BLaER1 (cell line): ENCODE measurements at regions not wholly inside any gene's neighbourhood (a gene's known extent, or its start where the extent isn't known, plus 50 kb on each side); places are given as distances from the start of the nearest gene placed in this dataset.

ENCODE experiments used
- H3K27ac ChIP-seq: shearing (Covaris generic); formaldehyde crosslinking; 2 replicates; pipeline ENCODE4 v1.8.1; 2022
- H3K27me3 ChIP-seq: shearing (Covaris generic); formaldehyde crosslinking; 2 replicates; pipeline ENCODE4 v1.8.1; 2022
- H3K36me3 ChIP-seq: shearing (Covaris generic); formaldehyde crosslinking; 2 replicates; pipeline ENCODE4 v1.8.1; 2022
- H3K4me1 ChIP-seq: shearing (Covaris generic); formaldehyde crosslinking; 2 replicates; pipeline ENCODE4 v1.8.1; 2022
- H3K4me2 ChIP-seq: shearing (Covaris generic); formaldehyde crosslinking; 2 replicates; pipeline ENCODE4 v1.8.1; 2022
- H3K4me3 ChIP-seq: shearing (Covaris generic); formaldehyde crosslinking; 2 replicates; pipeline ENCODE4 v1.8.1; 2022
- H3K9ac ChIP-seq: shearing (Covaris generic); formaldehyde crosslinking; 2 replicates; pipeline ENCODE4 v1.8.1; 2022
- H3K9me3 ChIP-seq: shearing (Covaris generic); formaldehyde crosslinking; 2 replicates; pipeline ENCODE4 v1.8.1; 2022
- H4K20me1 ChIP-seq: shearing (Covaris generic); formaldehyde crosslinking; 2 replicates; pipeline ENCODE4 v1.8.1; 2022
- Cebpa-rat ChIP-seq: shearing (Covaris generic); IDR thresholded peaks from 2 replicates; pipeline ENCODE4 v1.8.1; 2022

DNA sequence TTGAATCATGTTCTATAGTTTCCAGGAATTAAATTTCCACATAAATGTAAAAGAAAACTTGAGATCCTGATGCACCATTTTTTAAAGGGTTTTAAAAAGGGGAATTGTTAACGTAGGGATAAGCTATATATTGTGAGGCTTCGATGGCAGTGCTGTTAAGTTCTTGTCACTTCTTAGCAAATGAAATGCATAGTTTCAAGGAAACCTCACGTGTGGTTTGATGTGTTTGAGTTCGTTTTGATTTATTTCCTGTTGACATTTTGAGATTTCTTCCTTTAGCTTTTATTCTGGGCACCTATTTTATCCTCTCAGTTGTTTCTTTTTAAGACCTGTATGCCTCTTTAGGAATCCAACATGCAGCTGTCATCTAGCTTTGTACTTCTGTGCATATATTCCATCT, 301.0 kb downstream of the DOCK8 start:
- no peak for TF ChIP-seq Cebpa-rat
- peaks cover 10% of the 10 kb centered on the region for H3K9me3 ChIP-seq
- H3K27me3 ChIP-seq, result no peaks in the 10 kb centered on the region
- H3K9ac ChIP-seq, result no peak overlapping the region
- H3K4me2 ChIP-seq, result peak overlapping the region; percentile 40
- no peak overlapping the region for H3K27ac ChIP-seq
- no peaks in the 10 kb centered on the region for H4K20me1 ChIP-seq
- peaks cover 11% of the 10 kb centered on the region for H3K4me1 ChIP-seq
- no peaks in the 10 kb centered on the region for H3K36me3 ChIP-seq
- no peak overlapping the region for H3K4me3 ChIP-seq

DNA sequence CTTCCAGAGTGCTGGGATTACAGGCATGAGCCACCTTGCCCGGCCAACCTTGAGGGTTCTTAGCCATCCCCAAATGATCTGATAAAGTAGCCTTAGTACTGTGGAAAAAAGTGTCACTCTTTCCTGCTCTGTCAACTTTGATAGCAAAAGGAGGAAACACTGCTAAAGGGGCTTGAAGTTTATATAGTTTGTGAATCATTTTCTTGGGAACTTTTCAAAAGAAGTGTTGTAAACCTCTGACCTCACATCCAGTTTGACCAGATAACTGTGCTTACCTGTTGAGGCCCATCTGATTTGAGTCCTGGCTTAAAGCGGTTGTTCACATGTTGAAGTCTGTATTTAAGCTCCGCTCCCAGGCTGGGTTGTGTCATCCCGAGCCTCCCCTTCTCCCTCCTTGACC, 303.3 kb downstream of the DOCK8 start:
- Histone ChIP-seq H4K20me1 (no peaks in the 10 kb centered on the region), H3K4me3 (no peak overlapping the region), H3K9me3 (peaks cover 10% of the 10 kb centered on the region), H3K4me2 (no peak overlapping the region), H3K27me3 (no peaks in the 10 kb centered on the region), H3K27ac (no peak overlapping the region), H3K36me3 (no peaks in the 10 kb centered on the region), H3K4me1 (peaks cover 11% of the 10 kb centered on the region), H3K9ac (no peak overlapping the region)
- TF ChIP-seq Cebpa-rat, result no peak

DNA sequence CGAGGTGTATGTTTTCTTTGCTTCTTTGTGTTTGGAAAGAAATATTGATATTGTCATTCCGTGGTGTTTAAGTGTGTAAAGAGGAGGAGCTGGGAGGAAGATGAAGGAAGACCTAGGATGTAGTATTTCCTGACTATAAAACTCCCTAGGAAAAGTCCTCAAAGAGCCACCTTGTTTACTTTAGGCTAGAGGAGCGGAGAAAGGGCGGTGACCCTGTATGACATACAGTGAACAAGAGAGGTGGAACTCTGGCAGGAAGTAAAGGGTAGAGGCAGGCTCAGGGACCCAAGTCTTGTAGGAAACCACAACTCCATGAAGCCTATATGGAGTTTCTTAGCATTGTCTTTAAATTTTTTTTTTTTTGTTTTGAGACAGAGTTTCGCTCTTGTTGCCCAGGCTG, 303.9 kb downstream of the DOCK8 start:
- H3K9ac ChIP-seq, result no peak overlapping the region
- no peak overlapping the region for H3K27ac ChIP-seq
- no peak overlapping the region for H3K4me2 ChIP-seq
- H3K4me3 ChIP-seq, result no peak overlapping the region
- H3K36me3 ChIP-seq, result no peaks in the 10 kb centered on the region
- H4K20me1 ChIP-seq, result no peaks in the 10 kb centered on the region
- no peaks in the 10 kb centered on the region for H3K27me3 ChIP-seq
- H3K9me3 ChIP-seq, result peaks cover 10% of the 10 kb centered on the region
- TF ChIP-seq Cebpa-rat, result no peak
- peaks cover 11% of the 10 kb centered on the region for H3K4me1 ChIP-seq

DNA sequence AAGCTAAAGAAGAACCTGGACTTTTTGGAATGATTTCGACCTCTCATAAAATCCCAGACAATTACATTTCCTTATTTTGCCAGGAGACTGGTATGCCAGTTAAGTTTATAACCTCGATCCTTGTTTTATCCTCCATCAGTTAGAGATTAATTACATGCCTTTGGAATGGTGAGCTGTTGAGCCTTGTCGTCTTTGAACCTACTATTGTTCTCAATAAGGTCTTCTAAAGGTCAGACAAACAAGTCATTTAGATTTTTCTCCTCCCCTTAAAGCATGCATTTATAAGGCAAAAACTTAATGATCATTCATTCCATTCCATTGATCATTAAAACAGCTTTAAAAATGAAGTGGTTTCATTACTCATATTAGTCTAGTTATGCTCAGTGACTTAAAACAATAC, 304.9 kb downstream of the DOCK8 start:
- peaks cover 6% of the 10 kb centered on the region for H3K9me3 ChIP-seq
- H3K4me1 ChIP-seq, result peaks cover 11% of the 10 kb centered on the region
- TF ChIP-seq Cebpa-rat, result no peak
- no peaks in the 10 kb centered on the region for H4K20me1 ChIP-seq
- no peak overlapping the region for H3K27ac ChIP-seq
- H3K9ac ChIP-seq, result no peak overlapping the region
- no peak overlapping the region for H3K4me3 ChIP-seq
- no peaks in the 10 kb centered on the region for H3K27me3 ChIP-seq
- H3K36me3 ChIP-seq, result no peaks in the 10 kb centered on the region
- no peak overlapping the region for H3K4me2 ChIP-seq

DNA sequence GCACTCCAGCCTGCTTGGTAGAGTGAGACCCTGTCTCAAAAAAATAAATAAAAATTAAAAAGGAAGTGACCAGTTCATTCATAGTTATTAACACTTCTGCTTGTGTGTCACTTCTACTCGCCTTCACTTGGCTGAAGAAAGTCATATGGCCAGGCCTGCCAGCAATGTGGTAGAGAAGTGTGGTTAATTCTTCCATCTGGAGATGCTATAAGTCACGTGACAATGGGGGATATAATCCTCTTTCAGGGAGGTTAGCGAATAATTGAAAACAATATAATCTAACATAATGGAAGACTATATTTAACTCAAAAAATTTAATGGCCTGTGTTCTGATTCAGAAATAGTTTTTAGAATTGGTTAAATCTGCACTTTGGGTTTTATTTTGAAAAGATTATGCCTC, 305.6 kb downstream of the DOCK8 start:
- TF ChIP-seq Cebpa-rat, result no peak
- Histone ChIP-seq H3K36me3 (no peaks in the 10 kb centered on the region), H3K27ac (no peak overlapping the region), H4K20me1 (no peaks in the 10 kb centered on the region), H3K9me3 (no peaks in the 10 kb centered on the region), H3K27me3 (no peaks in the 10 kb centered on the region), H3K4me2 (no peak overlapping the region), H3K9ac (no peak overlapping the region), H3K4me1 (peaks cover 11% of the 10 kb centered on the region), H3K4me3 (no peak overlapping the region)

DNA sequence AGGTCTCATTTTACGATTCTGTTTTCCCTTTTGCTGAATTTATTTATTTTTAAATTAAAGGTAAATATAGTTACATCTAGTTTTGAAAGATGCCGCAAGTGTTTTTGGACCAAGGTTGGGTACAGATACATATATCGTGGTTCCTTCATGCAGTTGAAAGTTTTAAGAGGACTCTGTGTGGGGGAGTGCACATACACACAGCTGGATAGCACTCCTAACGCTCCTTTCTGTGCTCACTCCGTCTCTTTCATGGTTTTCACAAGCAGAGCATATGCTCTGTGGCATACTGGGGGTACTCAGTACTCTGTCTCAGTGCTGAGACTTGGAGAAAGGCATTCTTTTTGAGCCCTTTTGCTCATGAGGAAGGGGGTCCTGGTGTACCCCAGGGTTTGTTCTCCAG, 307.5 kb downstream of the DOCK8 start:
- Histone ChIP-seq H3K27ac (no peak overlapping the region), H3K4me3 (no peak overlapping the region), H3K27me3 (no peaks in the 10 kb centered on the region), H3K9me3 (no peaks in the 10 kb centered on the region), H3K4me1 (no peaks in the 10 kb centered on the region), H3K9ac (no peak overlapping the region), H4K20me1 (no peaks in the 10 kb centered on the region), H3K36me3 (no peaks in the 10 kb centered on the region), H3K4me2 (no peak overlapping the region)
- no peak for TF ChIP-seq Cebpa-rat

DNA sequence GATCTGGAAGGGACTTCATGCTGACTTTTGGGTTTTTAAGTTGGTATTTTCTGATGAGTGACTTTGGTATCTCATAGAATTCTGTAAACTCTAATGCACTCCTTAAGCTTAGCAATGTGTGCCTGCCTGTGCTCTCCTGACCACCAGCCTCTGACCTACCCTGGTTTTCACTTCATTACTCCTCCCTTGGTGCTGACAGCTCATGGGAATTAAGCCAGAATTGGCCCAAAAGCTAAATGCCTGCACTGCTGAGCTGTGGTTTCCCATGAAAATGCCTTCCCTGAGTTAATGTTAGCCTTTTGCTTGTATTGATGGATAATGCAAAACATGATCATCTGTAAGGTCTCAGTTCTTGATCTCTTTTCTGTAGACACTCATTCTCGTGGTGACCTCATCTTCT, 308.0 kb downstream of the DOCK8 start:
- no peak for TF ChIP-seq Cebpa-rat
- Histone ChIP-seq H3K4me3 (no peak overlapping the region), H3K9me3 (no peaks in the 10 kb centered on the region), H3K9ac (no peak overlapping the region), H4K20me1 (no peaks in the 10 kb centered on the region), H3K4me1 (no peaks in the 10 kb centered on the region), H3K36me3 (no peaks in the 10 kb centered on the region), H3K27ac (no peak overlapping the region), H3K27me3 (no peaks in the 10 kb centered on the region), H3K4me2 (no peak overlapping the region)

DNA sequence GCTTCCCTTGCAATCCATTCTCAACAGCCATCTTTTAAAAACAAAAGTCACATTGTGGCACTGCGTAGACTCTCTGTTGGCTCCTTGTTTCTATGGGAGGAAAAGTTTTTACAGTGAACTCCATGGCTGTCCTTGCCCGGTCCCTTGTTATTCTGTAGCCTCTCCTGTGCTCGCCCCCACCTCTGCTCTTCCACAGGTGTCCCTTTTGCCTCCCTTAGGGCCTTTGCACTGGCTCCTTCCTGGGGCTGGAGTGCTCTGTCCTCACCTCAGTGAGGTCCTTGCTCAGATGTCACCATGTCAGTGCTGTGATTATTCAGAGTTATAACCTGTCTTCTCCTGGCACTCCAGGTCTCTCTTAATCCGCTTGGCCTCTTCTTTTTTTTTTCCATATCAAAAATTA, 308.8 kb downstream of the DOCK8 start:
- Histone ChIP-seq H3K4me1 (no peaks in the 10 kb centered on the region), H3K9me3 (no peaks in the 10 kb centered on the region), H3K27ac (no peak overlapping the region), H3K9ac (no peak overlapping the region), H3K27me3 (no peaks in the 10 kb centered on the region), H4K20me1 (no peaks in the 10 kb centered on the region), H3K36me3 (no peaks in the 10 kb centered on the region), H3K4me3 (no peak overlapping the region), H3K4me2 (no peak overlapping the region)
- no peak for TF ChIP-seq Cebpa-rat

DNA sequence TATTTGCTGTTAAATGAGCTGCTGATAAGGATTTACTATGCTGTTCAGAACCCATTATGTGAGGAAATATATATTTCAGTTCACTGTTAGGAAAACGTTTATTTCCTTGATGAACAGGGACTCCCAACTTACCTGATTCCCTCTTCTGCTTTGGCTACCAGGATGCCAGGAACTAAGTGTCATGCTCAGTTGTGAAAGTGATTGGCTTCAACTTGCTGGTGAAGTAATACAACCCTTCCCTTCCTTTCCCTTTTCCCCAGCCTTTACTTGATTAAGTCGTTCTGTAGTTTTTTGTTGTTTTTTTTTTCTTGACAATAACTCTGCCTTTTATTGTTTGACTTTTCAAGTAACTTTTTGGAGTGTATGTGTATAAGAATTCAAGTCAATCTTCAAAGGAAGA, 309.3 kb downstream of the DOCK8 start:
- no peaks in the 10 kb centered on the region for H3K36me3 ChIP-seq
- TF ChIP-seq Cebpa-rat, result no peak
- H3K4me1 ChIP-seq, result no peaks in the 10 kb centered on the region
- H4K20me1 ChIP-seq, result no peaks in the 10 kb centered on the region
- H3K9me3 ChIP-seq, result no peaks in the 10 kb centered on the region
- no peak overlapping the region for H3K4me2 ChIP-seq
- H3K9ac ChIP-seq, result no peak overlapping the region
- no peak overlapping the region for H3K27ac ChIP-seq
- no peak overlapping the region for H3K4me3 ChIP-seq
- H3K27me3 ChIP-seq, result no peaks in the 10 kb centered on the region

DNA sequence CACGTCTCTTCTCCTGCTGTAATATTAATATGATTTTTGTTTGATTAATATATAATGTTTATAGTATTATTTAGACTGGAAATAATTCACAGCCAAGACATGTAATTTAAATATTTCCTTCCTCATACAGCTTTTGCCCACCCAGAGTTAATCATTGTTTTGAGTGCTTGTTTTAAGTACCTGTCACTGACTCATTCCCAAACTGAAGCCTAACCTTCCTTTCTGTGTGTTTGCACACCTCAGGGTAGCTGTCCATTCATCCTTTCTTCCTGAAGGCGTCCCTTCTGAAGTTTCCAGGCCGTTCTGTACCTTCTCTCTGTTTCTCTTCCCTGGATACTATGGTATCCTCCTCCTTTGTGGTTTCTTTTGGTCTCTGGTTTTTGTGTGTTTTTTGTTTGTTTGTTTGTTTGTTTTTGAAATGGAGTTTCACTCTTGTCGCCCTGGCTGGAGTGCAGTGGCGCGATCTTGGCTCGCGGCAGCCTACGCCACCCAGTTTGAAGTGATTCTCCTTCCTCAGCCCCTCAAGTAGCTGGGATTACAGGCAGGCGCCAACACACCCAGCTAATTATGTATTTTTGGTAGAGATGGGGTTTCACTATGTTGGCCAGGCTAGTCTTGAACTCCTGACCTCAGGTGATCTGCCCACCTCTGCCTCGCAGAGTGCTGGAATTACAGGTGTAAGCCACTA, 312.4 kb downstream of the DOCK8 start:
- no peaks in the 10 kb centered on the region for H3K27me3 ChIP-seq
- TF ChIP-seq Cebpa-rat, result no peak

DNA sequence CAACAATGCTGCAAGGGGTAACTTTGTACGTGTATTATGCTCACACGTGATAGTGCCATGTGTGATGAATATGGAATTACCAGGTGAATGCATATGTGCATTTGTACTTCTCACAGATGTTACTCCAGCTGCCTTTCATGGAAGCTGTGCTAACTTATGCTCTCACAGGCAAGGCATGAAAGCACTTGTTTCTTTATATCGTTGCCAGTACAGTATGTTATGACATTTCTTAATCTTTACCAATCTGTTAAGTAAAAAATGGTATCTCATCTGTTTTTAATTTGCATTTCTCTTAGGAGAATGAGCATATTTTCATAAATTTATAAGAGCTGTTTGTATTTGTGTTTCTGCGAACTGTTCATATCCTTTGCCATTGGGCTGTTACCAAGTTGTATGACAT, 311.8 kb upstream of the DMRT1 start:
- H3K4me2 ChIP-seq, result no peak overlapping the region
- H3K9me3 ChIP-seq, result no peaks in the 10 kb centered on the region
- H3K9ac ChIP-seq, result no peak overlapping the region
- no peaks in the 10 kb centered on the region for H3K27me3 ChIP-seq
- no peaks in the 10 kb centered on the region for H3K4me1 ChIP-seq
- H3K4me3 ChIP-seq, result no peak overlapping the region
- no peak for TF ChIP-seq Cebpa-rat
- no peaks in the 10 kb centered on the region for H3K36me3 ChIP-seq
- no peak overlapping the region for H3K27ac ChIP-seq
- H4K20me1 ChIP-seq, result no peaks in the 10 kb centered on the region

More for the DNA sequence above, 312.4 kb downstream of the DOCK8 start:
- no peaks in the 10 kb centered on the region for H3K36me3 ChIP-seq
- no peak overlapping the region for H3K9ac ChIP-seq
- no peaks in the 10 kb centered on the region for H3K4me1 ChIP-seq
- no peaks in the 10 kb centered on the region for H3K9me3 ChIP-seq
- no peak overlapping the region for H3K4me3 ChIP-seq
- no peaks in the 10 kb centered on the region for H4K20me1 ChIP-seq
- no peak overlapping the region for H3K27ac ChIP-seq
- no peak overlapping the region for H3K4me2 ChIP-seq
